PC-3 (cell line): ENCODE measurements at regions not wholly inside any gene's neighbourhood (a gene's known extent, or its start where the extent isn't known, plus 50 kb on each side); places are given as distances from the start of the nearest gene placed in this dataset.

Experiments
- ATAC-seq: fragments of 200-7000 bp; cut with Tn5 transposase; 2 replicates; pipeline ENCODE4 v1.9.1; 2020; ENCODE audit warnings: mild to moderate bottlenecking, moderate library complexity
- BruUV-seq: library from RNA; stranded (reverse); fragments of 400-500 nt; replicated peaks from 2 replicates; lab custom pipeline; 2021; lab: Mats Ljungman, UMichigan
- CTCF ChIA-PET: fragments of 300-600 bp; sonication (Branson Sonifier 250); formaldehyde crosslinking; loops from one replicate; lab custom pipeline; 2022; ENCODE audit warnings: antibody characterized with exemption; lab: Charles Lee
- POLR2A ChIA-PET: fragments of 300-600 bp; sonication (Branson Sonifier 250); formaldehyde crosslinking; loops from one replicate; lab custom pipeline; 2022; ENCODE audit warnings: antibody characterized with exemption; ENCODE audit not compliant: unreplicated experiment; lab: Charles Lee
- DNase-seq: peaks from one replicate; pipeline ENCODE4 v3.0.0-alpha.2; 2015
- H2AFZ ChIP-seq: fragments of 300-600 bp; sonication (generic); 2 replicates; pipeline ENCODE4 v1.6.0; 2016; ENCODE audit warnings: antibody characterized with exemption, low read length
- H3F3A ChIP-seq: fragments of 300-600 bp; sonication (generic); one replicate; pipeline ENCODE4 v1.6.0; 2017; ENCODE audit warnings: antibody characterized with exemption, low read length, control low read depth, mild to moderate bottlenecking; ENCODE audit not compliant: unreplicated experiment
- H3K27ac ChIP-seq: fragments of 300-600 bp; sonication (generic); 2 replicates; pipeline ENCODE4 v1.5.1; 2016; ENCODE audit warnings: mild to moderate bottlenecking, low read length
- H3K27me3 ChIP-seq: fragments of 300-600 bp; sonication (generic); 2 replicates; pipeline ENCODE4 v1.6.1; 2016; ENCODE audit warnings: low read length, mixed read lengths
- H3K36me3 ChIP-seq: fragments of 300-600 bp; sonication (generic); 2 replicates; pipeline ENCODE4 v1.6.1; 2016; ENCODE audit warnings: low read depth, mixed run types, low read length, mixed read lengths
- H3K4me1 ChIP-seq: fragments of 300-600 bp; sonication (generic); 2 replicates; pipeline ENCODE4 v1.5.1; 2016; ENCODE audit warnings: low read length; ENCODE audit not compliant: insufficient read depth
- H3K4me2 ChIP-seq: fragments of 300-600 bp; sonication (generic); 2 replicates; pipeline ENCODE4 v1.6.0; 2016; ENCODE audit warnings: low read length
- H3K4me3 ChIP-seq: fragments of 300-600 bp; sonication (generic); 2 replicates; pipeline ENCODE4 v1.5.1; 2016; ENCODE audit warnings: mild to moderate bottlenecking, low read length, mixed read lengths
- H3K79me2 ChIP-seq: fragments of 300-600 bp; sonication (generic); 2 replicates; pipeline ENCODE4 v1.6.1; 2017; ENCODE audit warnings: low read length, mixed read lengths
- H3K9ac ChIP-seq: fragments of 300-600 bp; sonication (generic); 2 replicates; pipeline ENCODE4 v1.6.0; 2016; ENCODE audit warnings: mild to moderate bottlenecking, low read length
- H3K9me2 ChIP-seq: fragments of 300-600 bp; sonication (generic); replicated peaks from 2 replicates; pipeline ENCODE4 v1.6.1; 2016; ENCODE audit warnings: mixed run types, low read length, mixed read lengths
- H3K9me3 ChIP-seq: fragments of 300-600 bp; sonication (generic); 2 replicates; pipeline ENCODE4 v1.6.1; 2016; ENCODE audit warnings: low read length, mixed read lengths
- H4K20me1 ChIP-seq: fragments of 300-600 bp; sonication (generic); 2 replicates; pipeline ENCODE4 v1.6.1; 2016; ENCODE audit warnings: low read length, mixed read lengths
- CTCF ChIP-seq: fragments of 300-600 bp; sonication (generic); conservative IDR thresholded peaks from 2 replicates; pipeline ENCODE4 v1.5.1; 2017; ENCODE audit warnings: antibody characterized with exemption, low read depth, mild to moderate bottlenecking, low read length
- EZH2 ChIP-seq: fragments of 300-600 bp; sonication (generic); IDR thresholded peaks from one replicate; pipeline ENCODE4 v1.6.1; 2017; ENCODE audit warnings: antibody characterized with exemption, mild to moderate bottlenecking, low read length; ENCODE audit not compliant: unreplicated experiment
- EZH2phosphoT487 ChIP-seq: fragments of 300-600 bp; sonication (generic); IDR thresholded peaks from 2 replicates; pipeline ENCODE4 v1.6.1; 2018; ENCODE audit warnings: mild to moderate bottlenecking, antibody characterized with exemption, low read length, borderline replicate concordance
- intact Hi-C: fragments of 100-400 bp; cut with micrococcal nuclease; formaldehyde crosslinking; loops from 2 replicates; pipeline ENCODE4 v1.9.0; 2023

GRCh38 chr3:102104033-102104432 is 254.7 kb downstream of the NFKBIZ start:
- POLR2A ChIA-PET, result no interaction called here
- H4K20me1 ChIP-seq, result no peaks in the 10 kb centered on the region
- H3K27ac ChIP-seq, result no peak overlapping the region
- ATAC-seq (no peak), DNase-seq (no peak)
- peaks cover 5% of the 10 kb centered on the region; the same call in 1 of the 2 replicates for H3K4me1 ChIP-seq
- H3K4me2 ChIP-seq, result no peak overlapping the region
- H3F3A ChIP-seq, result no peaks in the 10 kb centered on the region
- intact Hi-C loops, result no loop called here
- no TSS peak for BruUV-seq
- no peaks in the 10 kb centered on the region for H3K79me2 ChIP-seq
- CTCF ChIA-PET, result no interaction called here
- H3K9me2 ChIP-seq, result no peaks in the 10 kb centered on the region
- peaks cover 3% of the 10 kb centered on the region; the same call in 1 of the 2 replicates for H3K9me3 ChIP-seq
- TF ChIP-seq EZH2 (no peak), EZH2phosphoT487 (no peak), CTCF (no peak)
- H3K36me3 ChIP-seq, result no peaks in the 10 kb centered on the region
- H2AFZ ChIP-seq, result no peak overlapping the region
- H3K4me3 ChIP-seq, result no peak overlapping the region
- no peaks in the 10 kb centered on the region for H3K27me3 ChIP-seq
- no peak overlapping the region for H3K9ac ChIP-seq

- no peak for TF ChIP-seq EZH2
- TF ChIP-seq EZH2phosphoT487, result no peak
- TF ChIP-seq CTCF, result no peak
- Histone ChIP-seq H3K36me3 (no peaks in the 10 kb centered on the region), H3K27ac (no peak overlapping the region), H3K4me1 (peaks cover 5% of the 10 kb centered on the region; the same call in 1 of the 2 replicates), H2AFZ (no peak overlapping the region), H3K9me2 (no peaks in the 10 kb centered on the region), H3F3A (no peaks in the 10 kb centered on the region), H3K4me2 (no peak overlapping the region), H3K27me3 (no peaks in the 10 kb centered on the region), H3K4me3 (no peak overlapping the region), H3K9me3 (peaks cover 3% of the 10 kb centered on the region; the same call in 1 of the 2 replicates), H3K79me2 (no peaks in the 10 kb centered on the region), H4K20me1 (no peaks in the 10 kb centered on the region), H3K9ac (no peak overlapping the region)
- ChIA-PET CTCF (no interaction called here), POLR2A (no interaction called here)
- DNase-seq (no peak), ATAC-seq (no peak)
- intact Hi-C loops, result no loop called here
- no TSS peak for BruUV-seq
Observed at GRCh38 chr3:102105193-102105592, 255.9 kb downstream of the NFKBIZ start.

GRCh38 chr3:102106416-102107097 is 257.2 kb downstream of the NFKBIZ start:
- Histone ChIP-seq H2AFZ (no peak overlapping the region), H3K4me1 (peaks cover 5% of the 10 kb centered on the region; the same call in 1 of the 2 replicates), H3K79me2 (no peaks in the 10 kb centered on the region), H3K9me2 (no peaks in the 10 kb centered on the region), H3K9ac (no peak overlapping the region), H3F3A (no peaks in the 10 kb centered on the region), H3K4me2 (no peak overlapping the region), H3K36me3 (no peaks in the 10 kb centered on the region), H3K4me3 (no peak overlapping the region), H3K9me3 (peaks cover 3% of the 10 kb centered on the region; the same call in 1 of the 2 replicates), H4K20me1 (no peaks in the 10 kb centered on the region), H3K27ac (peak overlapping the region; percentile 43), H3K27me3 (no peaks in the 10 kb centered on the region)
- DNase-seq, result peak; percentile 68
- ChIA-PET CTCF (no interaction called here), POLR2A (interaction anchor here (0.6 kb wide), 1 partner anchor 239 kb away, joined by 14 read pairs; no protein-coding TSS in a partner anchor)
- BruUV-seq, result no TSS peak
- ATAC-seq, result peak; percentile 92
- TF ChIP-seq EZH2phosphoT487 (no peak), CTCF (no peak), EZH2 (no peak)
- intact Hi-C loops, result no loop called here
